HG03469 (cell line): ENCODE measurements at regions not wholly inside any gene's neighbourhood (a gene's known extent, or its start where the extent isn't known, plus 50 kb on each side); places are given as distances from the start of the nearest gene placed in this dataset.

Source experiments
- ATAC-seq: cut with Tn5 transposase; IDR thresholded peaks from one replicate; pipeline ENCODE4 v1.9.1; 2021; ENCODE audit warnings: mild to moderate bottlenecking, moderate library complexity, moderate number of reproducible peaks; ENCODE audit not compliant: unreplicated experiment

DNA sequence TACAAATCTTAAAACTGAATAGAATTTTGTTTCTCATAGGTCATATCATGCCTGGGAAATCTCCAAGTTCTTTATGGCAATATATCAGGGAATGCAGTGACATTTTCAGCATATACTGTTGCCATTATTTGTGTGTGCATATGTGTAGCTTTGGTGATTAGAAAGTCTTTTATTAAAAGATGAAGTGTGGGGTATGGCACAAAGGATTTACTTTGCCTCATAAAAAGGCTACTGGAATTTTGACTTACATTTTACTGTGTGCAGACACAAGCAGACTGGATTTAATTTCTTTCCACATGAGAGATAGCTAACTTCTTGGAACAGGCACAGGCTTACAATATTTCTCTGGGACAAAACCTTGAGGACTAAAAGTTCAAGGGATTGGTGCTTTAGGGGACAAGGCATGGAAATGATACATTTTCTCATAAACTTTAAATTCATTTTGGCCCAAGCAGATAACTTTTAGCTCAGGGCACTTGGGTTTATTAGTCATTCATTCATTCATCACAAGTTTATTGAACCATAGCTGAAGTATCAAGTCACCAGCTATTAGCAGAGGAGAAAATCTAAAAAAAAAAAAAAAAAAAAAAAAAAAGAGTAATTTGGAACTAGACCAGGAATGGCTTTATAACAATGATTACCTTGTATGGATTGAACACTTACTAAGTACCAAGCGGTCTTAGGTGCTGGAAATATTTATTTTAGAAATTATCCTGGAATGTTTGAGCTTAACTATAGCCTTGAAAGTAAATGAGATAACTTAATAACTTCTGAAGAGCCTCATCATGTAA is 191.5 kb downstream of the SLIT2 start:
- no peak for ATAC-seq

DNA sequence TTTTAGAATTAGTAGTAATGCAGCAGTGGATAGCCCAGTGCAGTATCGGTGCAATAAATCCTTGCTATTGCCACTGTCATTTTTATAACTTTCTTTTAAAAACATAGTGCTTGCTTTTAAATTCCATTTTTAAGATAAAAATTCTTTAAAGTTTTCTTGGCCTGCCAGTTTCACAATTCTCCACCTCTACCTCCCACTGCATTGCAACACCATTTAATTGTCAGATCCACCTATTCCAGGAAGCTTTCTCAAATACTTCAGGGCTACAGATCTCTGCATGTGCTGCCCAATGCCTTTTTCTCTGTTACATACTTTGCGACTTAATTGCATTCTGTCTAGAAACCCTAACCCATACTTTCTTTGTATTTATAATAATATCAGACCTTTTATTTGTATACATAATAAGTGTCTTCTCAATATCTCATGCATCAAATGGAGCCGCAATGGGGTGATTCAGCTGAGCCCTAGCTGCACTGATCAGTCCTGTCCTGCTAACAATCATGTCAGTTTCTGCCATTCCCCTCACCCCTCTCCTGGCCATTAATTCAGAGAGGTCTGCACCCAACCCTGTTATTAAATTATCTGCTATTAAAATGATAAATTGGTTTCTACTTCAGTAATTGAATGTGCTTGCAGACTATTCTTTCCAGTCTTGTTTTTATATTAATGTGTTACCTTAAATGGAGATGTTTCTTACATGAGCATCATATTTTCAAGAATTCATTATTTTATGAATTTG is 193.1 kb downstream of the SLIT2 start:
- ATAC-seq, result no peak

DNA sequence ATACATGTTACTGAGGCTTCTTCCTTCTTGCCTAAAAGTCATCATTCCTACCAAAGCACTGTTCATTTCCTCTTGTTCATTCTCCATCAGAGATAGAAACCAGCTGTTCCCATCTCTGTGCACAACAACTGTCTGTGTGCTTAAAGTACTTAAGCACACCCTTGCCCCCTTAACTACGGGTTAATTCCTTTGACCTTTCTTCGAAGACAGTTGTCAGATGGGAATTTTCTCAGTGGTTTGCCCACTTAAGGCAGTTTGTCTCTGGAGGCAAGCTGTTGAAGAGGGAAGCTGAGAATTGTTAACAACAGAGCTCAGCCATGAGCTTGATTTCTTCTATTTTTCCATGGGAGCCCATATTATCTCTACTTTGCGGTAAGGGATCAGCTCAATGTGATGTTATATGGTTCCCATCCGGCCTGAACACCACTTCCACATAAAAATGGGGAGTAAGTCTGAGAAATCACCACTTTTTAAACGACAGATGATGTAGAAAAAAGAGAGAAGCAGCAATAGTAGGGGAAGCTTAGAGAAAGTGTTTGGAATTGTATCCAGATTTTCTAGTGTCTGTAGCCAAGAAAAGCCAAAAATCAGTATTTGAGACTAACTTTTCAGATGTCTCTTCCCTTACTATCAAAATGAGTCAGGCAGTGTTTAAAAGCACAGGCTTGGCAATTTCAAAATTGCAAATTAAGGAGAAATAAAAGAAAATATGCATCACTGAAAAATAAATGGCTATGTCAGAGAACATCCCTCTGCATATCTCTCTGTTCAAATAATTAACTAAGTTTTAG is 194.4 kb downstream of the SLIT2 start:
- no peak for ATAC-seq

DNA sequence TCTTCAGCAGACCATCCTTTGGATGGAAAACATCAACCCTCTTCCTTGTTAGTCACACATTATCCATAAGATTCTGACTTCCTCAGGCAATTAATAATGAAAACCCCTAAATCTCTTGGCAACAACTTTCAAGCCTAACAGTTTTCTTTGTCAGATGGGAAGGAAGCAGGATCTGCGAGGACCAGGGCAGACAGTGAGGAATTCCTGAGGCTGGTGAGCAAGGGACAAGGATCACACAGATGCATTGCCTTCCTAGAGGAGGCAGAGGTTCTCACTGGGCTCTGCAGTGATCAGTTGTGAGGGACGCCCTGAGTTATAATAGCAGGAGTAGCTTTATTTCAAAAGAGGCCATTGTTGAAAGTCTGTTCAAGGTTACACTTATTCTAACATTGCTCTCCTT is 195.4 kb downstream of the SLIT2 start:
- no peak for ATAC-seq

- no peak for ATAC-seq
These were observed 200.3 kb downstream of the SLIT2 start for GRCh38 chr4:20451986-20452385.

DNA sequence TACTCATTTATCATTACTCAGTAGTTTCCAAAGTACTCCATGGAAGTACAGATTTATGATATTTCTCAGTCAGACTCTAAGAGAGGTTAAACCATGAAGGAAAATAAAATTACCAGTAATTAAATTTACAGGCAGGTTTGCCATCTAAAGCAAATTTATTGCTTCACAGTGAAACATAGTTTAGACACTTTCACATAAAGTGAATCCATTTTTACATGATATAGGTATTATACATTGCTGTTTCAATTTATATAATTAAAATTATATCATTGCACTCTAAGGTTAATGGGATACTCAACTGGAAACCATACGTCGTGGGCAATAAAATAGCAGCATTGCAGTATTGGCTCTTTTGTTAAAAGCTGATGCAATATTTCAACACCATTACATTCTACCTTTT is 202.8 kb downstream of the SLIT2 start:
- no peak for ATAC-seq

DNA sequence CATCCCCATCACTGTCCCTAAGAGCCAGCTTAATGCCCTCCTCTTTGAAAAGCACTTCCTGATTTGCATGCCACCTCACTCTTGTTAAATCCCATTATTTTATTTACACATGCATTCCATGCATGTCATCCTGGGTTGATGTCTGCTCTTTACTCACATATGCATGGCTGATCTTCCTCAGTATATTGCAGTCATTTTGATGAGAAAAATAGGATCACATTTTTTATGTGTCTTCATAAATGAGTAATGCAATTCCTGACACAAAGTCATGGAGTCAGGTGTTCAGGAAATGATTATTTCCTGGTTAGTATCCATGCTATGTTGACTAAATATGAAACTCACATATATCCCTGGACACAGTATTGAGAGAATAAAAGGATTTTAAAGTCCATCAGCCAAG is 204.7 kb downstream of the SLIT2 start:
- no peak for ATAC-seq

- ATAC-seq, result no peak
These were observed 210.9 kb downstream of the SLIT2 start for GRCh38 chr4:20462426-20463175.

GRCh38 chr4:20463176-20463430 is 211.4 kb downstream of the SLIT2 start:
- ATAC-seq, result no peak

DNA sequence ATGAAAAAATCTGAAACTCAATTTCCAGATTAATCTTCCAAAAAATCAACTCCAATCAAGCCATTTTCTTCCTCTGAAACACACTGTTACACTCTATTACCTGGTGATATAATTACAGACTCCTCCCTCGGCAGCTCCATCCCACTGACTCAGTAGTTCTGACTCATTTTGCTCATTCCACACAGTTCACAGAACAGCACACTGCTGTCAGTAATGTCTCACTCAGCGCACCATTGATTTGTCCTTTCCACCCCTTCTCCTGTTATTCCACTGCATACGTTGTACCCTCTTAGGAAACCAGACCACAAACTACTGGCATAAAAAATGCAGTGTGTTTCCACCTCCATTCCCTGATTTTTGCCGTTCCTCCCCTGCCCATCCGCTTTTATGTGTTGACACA is 212.7 kb downstream of the SLIT2 start:
- ATAC-seq, result no peak

- ATAC-seq, result no peak
These were observed 222.4 kb downstream of the SLIT2 start for GRCh38 chr4:20474119-20474518.

- ATAC-seq, result no peak
These were observed 221.8 kb upstream of the PACRGL start for GRCh38 chr4:20478412-20478811.

GRCh38 chr4:20480165-20480947 is 219.9 kb upstream of the PACRGL start:
- ATAC-seq, result no peak

GRCh38 chr4:20483416-20483815 is 216.8 kb upstream of the PACRGL start:
- no peak for ATAC-seq

DNA sequence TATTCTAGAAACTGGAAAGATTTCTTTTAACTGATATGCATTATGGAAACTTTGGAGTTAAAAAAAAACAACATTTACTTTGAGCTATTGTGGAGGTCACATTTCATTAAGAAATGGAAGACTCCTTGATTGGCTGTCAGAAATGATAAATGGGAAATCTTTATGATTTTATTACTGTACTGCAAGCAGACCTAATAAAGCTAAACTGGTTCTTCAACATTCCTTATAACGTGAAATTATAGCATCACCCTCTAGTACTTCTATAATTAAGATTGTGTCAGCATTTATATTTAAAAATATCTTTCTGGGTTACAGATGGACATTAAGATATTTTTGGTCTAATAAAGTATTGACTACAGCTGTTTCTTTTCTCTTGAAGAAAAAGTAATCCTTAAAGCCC is 213.8 kb upstream of the PACRGL start:
- no peak for ATAC-seq

DNA sequence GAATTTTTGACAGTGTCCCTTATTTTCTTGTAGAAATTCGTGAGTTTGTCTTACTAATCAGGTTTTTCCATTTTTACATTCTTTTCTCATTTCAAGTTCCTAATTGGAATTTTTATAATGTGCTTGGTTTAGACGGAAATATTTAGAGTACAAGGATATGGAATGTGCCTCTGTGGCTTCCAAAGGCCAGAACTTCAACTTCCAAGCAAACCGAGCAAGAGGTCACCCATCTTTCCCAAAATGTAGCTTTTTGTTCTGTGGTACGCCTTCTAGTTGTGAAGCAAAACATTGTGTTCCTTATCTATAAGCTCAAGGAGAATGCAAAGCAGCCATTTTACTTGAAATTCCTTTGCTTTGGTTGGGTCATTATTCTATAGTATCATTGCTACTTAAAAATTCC is 212.8 kb upstream of the PACRGL start:
- no peak for ATAC-seq

DNA sequence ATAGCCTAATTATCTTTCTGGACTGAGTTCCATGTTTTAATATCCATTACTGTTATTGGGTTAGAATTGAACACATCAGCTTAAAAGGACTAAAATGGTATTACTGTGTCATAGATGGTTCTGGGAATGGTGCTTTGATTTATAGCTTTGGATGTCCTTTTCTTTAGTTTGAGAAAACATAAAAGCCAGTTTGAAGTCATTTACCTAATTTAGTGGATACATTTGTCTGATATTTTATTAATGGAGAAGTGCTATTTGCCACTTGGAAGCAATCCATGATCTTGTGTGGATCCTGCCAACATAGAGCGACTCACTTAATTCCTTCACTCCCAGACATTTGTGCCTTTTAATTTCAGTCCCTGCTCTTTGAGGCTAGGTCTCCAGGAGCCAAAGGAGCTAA is 212.4 kb upstream of the PACRGL start:
- ATAC-seq, result no peak

GRCh38 chr4:20490734-20491133 is 209.5 kb upstream of the PACRGL start:
- ATAC-seq, result no peak

DNA sequence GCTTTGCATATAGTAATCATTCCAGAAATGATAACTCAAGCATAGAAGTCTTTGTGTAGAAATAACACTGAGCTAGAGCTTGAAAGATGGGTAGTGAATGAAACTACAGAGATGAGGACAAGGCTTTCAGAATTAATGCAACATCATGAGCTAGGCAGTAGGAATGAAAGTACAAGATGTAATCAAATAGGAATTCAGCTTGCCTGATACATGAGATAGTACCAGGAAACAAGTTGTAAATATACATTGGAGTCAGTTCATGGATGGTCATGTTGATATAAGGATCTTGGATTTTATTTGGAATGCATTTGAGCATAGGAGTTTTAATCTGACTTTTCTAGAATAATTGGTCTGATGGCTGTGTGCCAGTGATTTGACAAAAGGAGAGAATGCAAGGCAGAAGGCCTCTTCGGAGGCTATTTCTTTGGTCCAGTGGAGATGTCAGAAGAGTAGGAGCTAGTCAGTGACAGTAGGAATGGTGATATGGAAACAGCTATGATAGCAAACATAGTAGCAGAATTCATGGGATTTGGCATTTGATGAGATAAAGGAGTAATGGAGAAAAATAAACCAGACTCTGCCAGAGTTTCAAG is 206.4 kb upstream of the PACRGL start:
- ATAC-seq, result no peak

GRCh38 chr4:20496068-20496467 is 204.2 kb upstream of the PACRGL start:
- ATAC-seq, result no peak
